WTC11 (cell line): ENCODE measurements at regions not wholly inside any gene's neighbourhood (a gene's known extent, or its start where the extent isn't known, plus 50 kb on each side); places are given as distances from the start of the nearest gene placed in this dataset.

Experiments
- ATAC-seq: fragments of 200-7000 bp; cut with Tn5 transposase; 2 replicates; pipeline ENCODE4 v1.10.0; 2021; ENCODE audit warnings: mild to moderate bottlenecking, moderate library complexity
- CTCF ChIA-PET: fragments of 300-600 bp; sonication (Branson Sonifier 250); formaldehyde crosslinking; loops from one replicate; lab custom pipeline; 2021; ENCODE audit warnings: antibody characterized with exemption; lab: Charles Lee
- POLR2A ChIA-PET: fragments of 350-600 bp; sonication (Branson Sonifier 250); formaldehyde crosslinking; loops from one replicate; lab custom pipeline; 2021; ENCODE audit warnings: antibody characterized with exemption; lab: Charles Lee
- DNase-seq: peaks from one replicate; pipeline ENCODE4 v3.0.0; 2021; ENCODE audit warnings: low spot score
- H3K27ac Mint-ChIP-seq: 2 replicates; pipeline ENCODE4 v1.8.0; 2021; ENCODE audit warnings: mixed read lengths
- H3K27me3 Mint-ChIP-seq: 2 replicates; pipeline ENCODE4 v1.8.0; 2021; ENCODE audit warnings: low read depth, mild to moderate bottlenecking, moderate library complexity, mixed read lengths
- H3K36me3 Mint-ChIP-seq: 2 replicates; pipeline ENCODE4 v1.8.0; 2021; ENCODE audit warnings: mixed read lengths
- H3K4me1 Mint-ChIP-seq: 2 replicates; pipeline ENCODE4 v1.8.0; 2022; ENCODE audit warnings: mixed read lengths
- H3K4me3 Mint-ChIP-seq: 2 replicates; pipeline ENCODE4 v1.8.0; 2021; ENCODE audit warnings: mild to moderate bottlenecking, moderate library complexity, mixed read lengths
- H3K9me3 Mint-ChIP-seq: 2 replicates; pipeline ENCODE4 v1.8.0; 2021; ENCODE audit warnings: mixed read lengths
- ATF1 ChIP-seq: sonication (generic); formaldehyde crosslinking; IDR thresholded peaks from 2 replicates; pipeline ENCODE4 v1.8.1; 2023; ENCODE audit warnings: mild to moderate bottlenecking, moderate library complexity, missing genetic modification reagents
- CBFB ChIP-seq: sonication (generic); formaldehyde crosslinking; IDR thresholded peaks from 2 replicates; pipeline ENCODE4 v1.8.1; 2022; ENCODE audit warnings: mild to moderate bottlenecking, low read depth, missing genetic modification reagents
- ESRRA ChIP-seq: sonication (generic); formaldehyde crosslinking; IDR thresholded peaks from 2 replicates; pipeline ENCODE4 v1.8.1; 2022; ENCODE audit warnings: mild to moderate bottlenecking, missing genetic modification reagents, borderline replicate concordance
- FOXJ3 ChIP-seq: sonication (generic); formaldehyde crosslinking; IDR thresholded peaks from 2 replicates; pipeline ENCODE4 v1.9.0; 2021; ENCODE audit warnings: missing genetic modification reagents, mild to moderate bottlenecking, borderline replicate concordance
- NFYB ChIP-seq: sonication (generic); formaldehyde crosslinking; conservative IDR thresholded peaks from 2 replicates; pipeline ENCODE4 v1.8.0; 2022; ENCODE audit warnings: low read depth, missing genetic modification reagents
- PRRX2 ChIP-seq: fragments of 250-450 bp; sonication (Bioruptor Pico); IDR thresholded peaks from 2 replicates; pipeline ENCODE4 v1.8.0; 2021; ENCODE audit warnings: mild to moderate bottlenecking
- SP1 ChIP-seq: sonication (generic); formaldehyde crosslinking; conservative IDR thresholded peaks from 2 replicates; pipeline ENCODE4 v1.8.1; 2022; ENCODE audit warnings: missing genetic modification reagents
- TCF7 ChIP-seq: sonication (generic); formaldehyde crosslinking; IDR thresholded peaks from 2 replicates; pipeline ENCODE4 v1.8.0; 2022; ENCODE audit warnings: mild to moderate bottlenecking, low read depth, missing genetic modification reagents, moderate library complexity
- TEAD1 ChIP-seq: sonication (generic); formaldehyde crosslinking; IDR thresholded peaks from 2 replicates; pipeline ENCODE4 v1.8.0; 2022; ENCODE audit warnings: mild to moderate bottlenecking, missing genetic modification reagents
- TP53 ChIP-seq: sonication (generic); formaldehyde crosslinking; IDR thresholded peaks from 2 replicates; pipeline ENCODE4 v1.8.1; 2023; ENCODE audit warnings: mild to moderate bottlenecking, missing genetic modification reagents
- ZNF138 ChIP-seq: sonication (generic); formaldehyde crosslinking; conservative IDR thresholded peaks from 2 replicates; pipeline ENCODE4 v1.8.1; 2022; ENCODE audit warnings: mild to moderate bottlenecking, moderate library complexity, missing genetic modification reagents
- ZNF263 ChIP-seq: sonication (generic); formaldehyde crosslinking; IDR thresholded peaks from 2 replicates; pipeline ENCODE4 v1.8.1; 2022; ENCODE audit warnings: low read depth, mild to moderate bottlenecking, moderate library complexity, missing genetic modification reagents
- ZNF423 ChIP-seq: fragments of 250-450 bp; sonication (Bioruptor Pico); IDR thresholded peaks from 2 replicates; pipeline ENCODE4 v2.1.2; 2022; ENCODE audit warnings: mild to moderate bottlenecking, moderate library complexity
- ZNF671 ChIP-seq: fragments of 250-450 bp; sonication (Bioruptor Pico); IDR thresholded peaks from 2 replicates; pipeline ENCODE4 v1.8.0; 2021; ENCODE audit warnings: mild to moderate bottlenecking
- TF ChIP-seq, protein P1 (sequence below): sonication (generic); formaldehyde crosslinking; IDR thresholded peaks from 2 replicates; pipeline ENCODE4 v1.8.1; 2023; ENCODE audit warnings: mild to moderate bottlenecking, missing genetic modification reagents
- TF ChIP-seq, protein P2 (sequence below): sonication (generic); formaldehyde crosslinking; IDR thresholded peaks from 2 replicates; pipeline ENCODE4 v1.8.1; 2023; ENCODE audit warnings: mild to moderate bottlenecking, missing genetic modification reagents, borderline replicate concordance
- TF ChIP-seq, protein P3 (sequence below): sonication (generic); formaldehyde crosslinking; IDR thresholded peaks from 2 replicates; pipeline ENCODE4 v1.8.0; 2022; ENCODE audit warnings: mild to moderate bottlenecking, missing genetic modification reagents
- TF ChIP-seq, protein P4 (sequence below): fragments of 200-600 bp; IDR thresholded peaks from 2 replicates; pipeline ENCODE4 v1.8.0; 2022; ENCODE audit warnings: antibody characterized with exemption
- TF ChIP-seq, protein P5 (sequence below): fragments of 250-450 bp; sonication (Bioruptor Pico); IDR thresholded peaks from 2 replicates; pipeline ENCODE4 v1.9.0; 2021; ENCODE audit warnings: mild to moderate bottlenecking
- TF ChIP-seq, protein P6 (sequence below): sonication (generic); formaldehyde crosslinking; IDR thresholded peaks from 2 replicates; pipeline ENCODE4 v1.8.1; 2022; ENCODE audit warnings: low read depth, mild to moderate bottlenecking, moderate library complexity, missing genetic modification reagents, borderline replicate concordance
- TF ChIP-seq, protein P7 (sequence below): sonication (generic); formaldehyde crosslinking; IDR thresholded peaks from 2 replicates; pipeline ENCODE4 v1.8.1; 2023; ENCODE audit warnings: mild to moderate bottlenecking, missing genetic modification reagents
- TF ChIP-seq, protein P8 (sequence below): sonication (generic); formaldehyde crosslinking; IDR thresholded peaks from 2 replicates; pipeline ENCODE4 v1.8.0; 2023; ENCODE audit warnings: mild to moderate bottlenecking, missing genetic modification reagents

DNA sequence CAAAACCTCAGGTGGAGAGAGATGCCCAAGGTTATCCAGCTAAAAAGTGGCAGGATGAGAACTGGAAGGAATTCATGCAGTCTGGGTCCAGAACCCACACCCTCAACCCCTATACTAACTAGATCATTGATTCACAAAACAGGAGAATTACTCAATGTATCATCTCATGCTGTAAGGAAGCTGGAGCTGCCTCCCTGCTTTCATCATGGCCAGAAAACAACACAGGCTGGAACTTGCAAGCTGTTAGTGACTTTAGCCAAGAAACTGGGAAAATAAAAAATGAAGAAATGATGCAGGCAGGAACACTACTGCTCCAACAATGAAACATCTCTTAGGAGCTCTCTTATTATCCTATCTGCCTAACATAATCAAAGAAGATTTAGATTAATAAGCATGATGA lies 619.8 kb upstream of the CELF2 start (continued):
- TF ChIP-seq, protein P1, sequence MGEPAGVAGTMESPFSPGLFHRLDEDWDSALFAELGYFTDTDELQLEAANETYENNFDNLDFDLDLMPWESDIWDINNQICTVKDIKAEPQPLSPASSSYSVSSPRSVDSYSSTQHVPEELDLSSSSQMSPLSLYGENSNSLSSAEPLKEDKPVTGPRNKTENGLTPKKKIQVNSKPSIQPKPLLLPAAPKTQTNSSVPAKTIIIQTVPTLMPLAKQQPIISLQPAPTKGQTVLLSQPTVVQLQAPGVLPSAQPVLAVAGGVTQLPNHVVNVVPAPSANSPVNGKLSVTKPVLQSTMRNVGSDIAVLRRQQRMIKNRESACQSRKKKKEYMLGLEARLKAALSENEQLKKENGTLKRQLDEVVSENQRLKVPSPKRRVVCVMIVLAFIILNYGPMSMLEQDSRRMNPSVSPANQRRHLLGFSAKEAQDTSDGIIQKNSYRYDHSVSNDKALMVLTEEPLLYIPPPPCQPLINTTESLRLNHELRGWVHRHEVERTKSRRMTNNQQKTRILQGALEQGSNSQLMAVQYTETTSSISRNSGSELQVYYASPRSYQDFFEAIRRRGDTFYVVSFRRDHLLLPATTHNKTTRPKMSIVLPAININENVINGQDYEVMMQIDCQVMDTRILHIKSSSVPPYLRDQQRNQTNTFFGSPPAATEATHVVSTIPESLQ (CRISPR knock-in tag) = no peak
- TF ChIP-seq ATF1 (CRISPR knock-in tag) (no peak), TCF7 (CRISPR knock-in tag) (no peak), CBFB (no peak), FOXJ3 (CRISPR knock-in tag) (no peak), ZNF263 (CRISPR knock-in tag) (no peak)

DNA sequence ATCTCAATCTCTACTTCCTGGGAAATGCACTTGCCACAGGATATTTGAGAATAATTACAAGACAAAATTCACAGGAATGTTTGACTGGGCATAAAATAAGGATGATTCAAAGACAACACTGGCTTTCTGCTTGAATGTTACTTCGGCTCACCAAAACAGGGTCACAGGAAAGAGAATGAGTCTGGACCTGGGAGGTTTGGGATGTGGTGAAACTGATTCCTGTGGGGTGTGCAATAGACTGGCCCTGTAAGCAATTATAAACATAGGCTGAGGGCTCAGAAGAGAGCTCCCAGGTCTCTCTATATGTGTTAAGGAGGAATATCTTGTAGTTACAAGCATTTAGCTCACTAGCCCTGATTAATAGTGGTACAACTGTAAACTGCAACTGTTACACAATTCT lies 613.9 kb upstream of the CELF2 start:
- ChIA-PET CTCF (no interaction called here), POLR2A (no interaction called here)
- DNase-seq = no peak
- Mint-ChIP-seq H3K9me3 (peaks cover 8% of the 10 kb centered on the region), H3K27ac (no peak overlapping the region), H3K4me3 (no peak overlapping the region), H3K27me3 (no peaks in the 10 kb centered on the region), H3K36me3 (no peaks in the 10 kb centered on the region), H3K4me1 (no peaks in the 10 kb centered on the region)
- TF ChIP-seq NFYB (no peak), ZNF138 (CRISPR knock-in tag) (no peak), PRRX2 (CRISPR knock-in tag) (no peak), ZNF671 (no peak), TP53 (CRISPR knock-in tag) (no peak), SP1 (CRISPR knock-in tag) (no peak), TEAD1 (CRISPR knock-in tag) (no peak), ESRRA (no peak), ZNF423 (CRISPR knock-in tag) (no peak)
- TF ChIP-seq, protein P2, sequence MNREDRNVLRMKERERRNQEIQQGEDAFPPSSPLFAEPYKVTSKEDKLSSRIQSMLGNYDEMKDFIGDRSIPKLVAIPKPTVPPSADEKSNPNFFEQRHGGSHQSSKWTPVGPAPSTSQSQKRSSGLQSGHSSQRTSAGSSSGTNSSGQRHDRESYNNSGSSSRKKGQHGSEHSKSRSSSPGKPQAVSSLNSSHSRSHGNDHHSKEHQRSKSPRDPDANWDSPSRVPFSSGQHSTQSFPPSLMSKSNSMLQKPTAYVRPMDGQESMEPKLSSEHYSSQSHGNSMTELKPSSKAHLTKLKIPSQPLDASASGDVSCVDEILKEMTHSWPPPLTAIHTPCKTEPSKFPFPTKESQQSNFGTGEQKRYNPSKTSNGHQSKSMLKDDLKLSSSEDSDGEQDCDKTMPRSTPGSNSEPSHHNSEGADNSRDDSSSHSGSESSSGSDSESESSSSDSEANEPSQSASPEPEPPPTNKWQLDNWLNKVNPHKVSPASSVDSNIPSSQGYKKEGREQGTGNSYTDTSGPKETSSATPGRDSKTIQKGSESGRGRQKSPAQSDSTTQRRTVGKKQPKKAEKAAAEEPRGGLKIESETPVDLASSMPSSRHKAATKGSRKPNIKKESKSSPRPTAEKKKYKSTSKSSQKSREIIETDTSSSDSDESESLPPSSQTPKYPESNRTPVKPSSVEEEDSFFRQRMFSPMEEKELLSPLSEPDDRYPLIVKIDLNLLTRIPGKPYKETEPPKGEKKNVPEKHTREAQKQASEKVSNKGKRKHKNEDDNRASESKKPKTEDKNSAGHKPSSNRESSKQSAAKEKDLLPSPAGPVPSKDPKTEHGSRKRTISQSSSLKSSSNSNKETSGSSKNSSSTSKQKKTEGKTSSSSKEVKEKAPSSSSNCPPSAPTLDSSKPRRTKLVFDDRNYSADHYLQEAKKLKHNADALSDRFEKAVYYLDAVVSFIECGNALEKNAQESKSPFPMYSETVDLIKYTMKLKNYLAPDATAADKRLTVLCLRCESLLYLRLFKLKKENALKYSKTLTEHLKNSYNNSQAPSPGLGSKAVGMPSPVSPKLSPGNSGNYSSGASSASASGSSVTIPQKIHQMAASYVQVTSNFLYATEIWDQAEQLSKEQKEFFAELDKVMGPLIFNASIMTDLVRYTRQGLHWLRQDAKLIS = no peak
- TF ChIP-seq, protein P3, sequence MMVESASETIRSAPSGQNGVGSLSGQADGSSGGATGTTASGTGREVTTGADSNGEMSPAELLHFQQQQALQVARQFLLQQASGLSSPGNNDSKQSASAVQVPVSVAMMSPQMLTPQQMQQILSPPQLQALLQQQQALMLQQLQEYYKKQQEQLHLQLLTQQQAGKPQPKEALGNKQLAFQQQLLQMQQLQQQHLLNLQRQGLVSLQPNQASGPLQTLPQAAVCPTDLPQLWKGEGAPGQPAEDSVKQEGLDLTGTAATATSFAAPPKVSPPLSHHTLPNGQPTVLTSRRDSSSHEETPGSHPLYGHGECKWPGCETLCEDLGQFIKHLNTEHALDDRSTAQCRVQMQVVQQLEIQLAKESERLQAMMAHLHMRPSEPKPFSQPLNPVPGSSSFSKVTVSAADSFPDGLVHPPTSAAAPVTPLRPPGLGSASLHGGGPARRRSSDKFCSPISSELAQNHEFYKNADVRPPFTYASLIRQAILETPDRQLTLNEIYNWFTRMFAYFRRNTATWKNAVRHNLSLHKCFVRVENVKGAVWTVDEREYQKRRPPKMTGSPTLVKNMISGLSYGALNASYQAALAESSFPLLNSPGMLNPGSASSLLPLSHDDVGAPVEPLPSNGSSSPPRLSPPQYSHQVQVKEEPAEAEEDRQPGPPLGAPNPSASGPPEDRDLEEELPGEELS (CRISPR knock-in tag) = no peak
- TF ChIP-seq, protein P4, sequence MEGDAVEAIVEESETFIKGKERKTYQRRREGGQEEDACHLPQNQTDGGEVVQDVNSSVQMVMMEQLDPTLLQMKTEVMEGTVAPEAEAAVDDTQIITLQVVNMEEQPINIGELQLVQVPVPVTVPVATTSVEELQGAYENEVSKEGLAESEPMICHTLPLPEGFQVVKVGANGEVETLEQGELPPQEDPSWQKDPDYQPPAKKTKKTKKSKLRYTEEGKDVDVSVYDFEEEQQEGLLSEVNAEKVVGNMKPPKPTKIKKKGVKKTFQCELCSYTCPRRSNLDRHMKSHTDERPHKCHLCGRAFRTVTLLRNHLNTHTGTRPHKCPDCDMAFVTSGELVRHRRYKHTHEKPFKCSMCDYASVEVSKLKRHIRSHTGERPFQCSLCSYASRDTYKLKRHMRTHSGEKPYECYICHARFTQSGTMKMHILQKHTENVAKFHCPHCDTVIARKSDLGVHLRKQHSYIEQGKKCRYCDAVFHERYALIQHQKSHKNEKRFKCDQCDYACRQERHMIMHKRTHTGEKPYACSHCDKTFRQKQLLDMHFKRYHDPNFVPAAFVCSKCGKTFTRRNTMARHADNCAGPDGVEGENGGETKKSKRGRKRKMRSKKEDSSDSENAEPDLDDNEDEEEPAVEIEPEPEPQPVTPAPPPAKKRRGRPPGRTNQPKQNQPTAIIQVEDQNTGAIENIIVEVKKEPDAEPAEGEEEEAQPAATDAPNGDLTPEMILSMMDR = no peak
- TF ChIP-seq, protein P5, sequence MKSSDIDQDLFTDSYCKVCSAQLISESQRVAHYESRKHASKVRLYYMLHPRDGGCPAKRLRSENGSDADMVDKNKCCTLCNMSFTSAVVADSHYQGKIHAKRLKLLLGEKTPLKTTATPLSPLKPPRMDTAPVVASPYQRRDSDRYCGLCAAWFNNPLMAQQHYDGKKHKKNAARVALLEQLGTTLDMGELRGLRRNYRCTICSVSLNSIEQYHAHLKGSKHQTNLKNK (CRISPR knock-in tag) = no peak
- TF ChIP-seq, protein P6, sequence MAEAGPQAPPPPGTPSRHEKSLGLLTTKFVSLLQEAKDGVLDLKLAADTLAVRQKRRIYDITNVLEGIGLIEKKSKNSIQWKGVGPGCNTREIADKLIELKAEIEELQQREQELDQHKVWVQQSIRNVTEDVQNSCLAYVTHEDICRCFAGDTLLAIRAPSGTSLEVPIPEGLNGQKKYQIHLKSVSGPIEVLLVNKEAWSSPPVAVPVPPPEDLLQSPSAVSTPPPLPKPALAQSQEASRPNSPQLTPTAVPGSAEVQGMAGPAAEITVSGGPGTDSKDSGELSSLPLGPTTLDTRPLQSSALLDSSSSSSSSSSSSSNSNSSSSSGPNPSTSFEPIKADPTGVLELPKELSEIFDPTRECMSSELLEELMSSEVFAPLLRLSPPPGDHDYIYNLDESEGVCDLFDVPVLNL (CRISPR knock-in tag) = no peak
- TF ChIP-seq, protein P7, sequence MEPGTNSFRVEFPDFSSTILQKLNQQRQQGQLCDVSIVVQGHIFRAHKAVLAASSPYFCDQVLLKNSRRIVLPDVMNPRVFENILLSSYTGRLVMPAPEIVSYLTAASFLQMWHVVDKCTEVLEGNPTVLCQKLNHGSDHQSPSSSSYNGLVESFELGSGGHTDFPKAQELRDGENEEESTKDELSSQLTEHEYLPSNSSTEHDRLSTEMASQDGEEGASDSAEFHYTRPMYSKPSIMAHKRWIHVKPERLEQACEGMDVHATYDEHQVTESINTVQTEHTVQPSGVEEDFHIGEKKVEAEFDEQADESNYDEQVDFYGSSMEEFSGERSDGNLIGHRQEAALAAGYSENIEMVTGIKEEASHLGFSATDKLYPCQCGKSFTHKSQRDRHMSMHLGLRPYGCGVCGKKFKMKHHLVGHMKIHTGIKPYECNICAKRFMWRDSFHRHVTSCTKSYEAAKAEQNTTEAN = no peak
- TF ChIP-seq, protein P8, sequence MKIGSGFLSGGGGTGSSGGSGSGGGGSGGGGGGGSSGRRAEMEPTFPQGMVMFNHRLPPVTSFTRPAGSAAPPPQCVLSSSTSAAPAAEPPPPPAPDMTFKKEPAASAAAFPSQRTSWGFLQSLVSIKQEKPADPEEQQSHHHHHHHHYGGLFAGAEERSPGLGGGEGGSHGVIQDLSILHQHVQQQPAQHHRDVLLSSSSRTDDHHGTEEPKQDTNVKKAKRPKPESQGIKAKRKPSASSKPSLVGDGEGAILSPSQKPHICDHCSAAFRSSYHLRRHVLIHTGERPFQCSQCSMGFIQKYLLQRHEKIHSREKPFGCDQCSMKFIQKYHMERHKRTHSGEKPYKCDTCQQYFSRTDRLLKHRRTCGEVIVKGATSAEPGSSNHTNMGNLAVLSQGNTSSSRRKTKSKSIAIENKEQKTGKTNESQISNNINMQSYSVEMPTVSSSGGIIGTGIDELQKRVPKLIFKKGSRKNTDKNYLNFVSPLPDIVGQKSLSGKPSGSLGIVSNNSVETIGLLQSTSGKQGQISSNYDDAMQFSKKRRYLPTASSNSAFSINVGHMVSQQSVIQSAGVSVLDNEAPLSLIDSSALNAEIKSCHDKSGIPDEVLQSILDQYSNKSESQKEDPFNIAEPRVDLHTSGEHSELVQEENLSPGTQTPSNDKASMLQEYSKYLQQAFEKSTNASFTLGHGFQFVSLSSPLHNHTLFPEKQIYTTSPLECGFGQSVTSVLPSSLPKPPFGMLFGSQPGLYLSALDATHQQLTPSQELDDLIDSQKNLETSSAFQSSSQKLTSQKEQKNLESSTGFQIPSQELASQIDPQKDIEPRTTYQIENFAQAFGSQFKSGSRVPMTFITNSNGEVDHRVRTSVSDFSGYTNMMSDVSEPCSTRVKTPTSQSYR (CRISPR knock-in tag) = no peak
- ATAC-seq = no peak
